K562 (cell line): ENCODE measurements at regions not wholly inside any gene's neighbourhood (a gene's known extent, or its start where the extent isn't known, plus 50 kb on each side); places are given as distances from the start of the nearest gene placed in this dataset.

ENCODE experiments used
- CREB3 ChIP-seq: fragments of 450-650 bp; conservative IDR thresholded peaks from 2 replicates; pipeline ENCODE4 v1.6.1; 2016; ENCODE audit warnings: missing genetic modification characterization, low read depth, mild to moderate bottlenecking, missing compliant biosample characterization, moderate library complexity
- CUX1 ChIP-seq: fragments of 200-800 bp; sonication (Bioruptor generic); IDR thresholded peaks from 2 replicates; pipeline ENCODE4 v1.6.1; 2016; ENCODE audit warnings: missing genetic modification characterization, missing compliant biosample characterization
- FOXO4 ChIP-seq: fragments of 450-650 bp; formaldehyde crosslinking; IDR thresholded peaks from 2 replicates; pipeline ENCODE4 v1.4.0; 2020; ENCODE audit warnings: mild to moderate bottlenecking, moderate library complexity
- NRF1 ChIP-seq, 2 experiments: fragments of 450-650 bp; IDR thresholded peaks in 1 of 2; conservative IDR thresholded peaks in 1 of 2; 2 replicates each; pipeline ENCODE4 v1.6.1; 2014; ENCODE audit warnings: mild to moderate bottlenecking in 2 of 2
- RNF219 ChIP-seq: fragments of 250-450 bp; sonication (Bioruptor Pico); IDR thresholded peaks from 2 replicates; pipeline ENCODE4 v1.5.0; 2022; ENCODE audit warnings: mild to moderate bottlenecking
- TCF7 ChIP-seq: sonication (generic); IDR thresholded peaks from 2 replicates; pipeline ENCODE4 v1.6.1; 2016; ENCODE audit warnings: antibody characterized with exemption, borderline replicate concordance
- THRB ChIP-seq: fragments of 450-650 bp; formaldehyde crosslinking; conservative IDR thresholded peaks from 2 replicates; pipeline ENCODE4 v1.4.0; 2022; ENCODE audit warnings: mild to moderate bottlenecking, missing genetic modification characterization
- TOE1 ChIP-seq, 2 experiments: fragments of 450-650 bp in 1 of 2; sonication (generic) in 1 of 2; formaldehyde crosslinking in 1 of 2; IDR thresholded peaks; 2 replicates each; pipeline versions ENCODE4 v1.7.1 to v1.8.0; 2016 to 2022; ENCODE audit warnings: borderline replicate concordance in 2 of 2, mild to moderate bottlenecking in 2 of 2, antibody characterized with exemption in 1 of 2, inconsistent platforms in 1 of 2, low read depth in 1 of 2, missing genetic modification reagents in 1 of 2, moderate library complexity in 1 of 2

- no peak for TF ChIP-seq CUX1 (CRISPR knock-in tag)
- TF ChIP-seq RNF219, result no peak
- TF ChIP-seq NRF1 (conservative IDR thresholded peaks at IDR 0.05 in 1 of 2, IDR thresholded peaks at IDR 0.05 in 1 of 2), result no peak
- no peak for TF ChIP-seq TOE1 (IDR thresholded peaks at IDR 0.05; ENCODE audit: borderline replicate concordance)
- no peak for TF ChIP-seq TOE1 (CRISPR knock-in tag; IDR thresholded peaks at IDR 0.05; ENCODE audit: borderline replicate concordance, low read depth)
- no peak for TF ChIP-seq CREB3 (tag)
- TF ChIP-seq TCF7, result no peak
- TF ChIP-seq FOXO4 (CRISPR knock-in tag), result no peak
- no peak for TF ChIP-seq THRB
Observed at GRCh38 chr6:41476401-41476800, 69.8 kb upstream of the FOXP4 start (continued).
